Naive thymus-derived CD4-positive, alpha-beta T cell (primary cell): ENCODE measurements at regions not wholly inside any gene's neighbourhood (a gene's known extent, or its start where the extent isn't known, plus 50 kb on each side); places are given as distances from the start of the nearest gene placed in this dataset.
"Not testable (repeated sequence)": the region's sequence is repeated elsewhere in the genome, so short reads cannot be mapped to it uniquely, and the experiment has no call there.

Experiments
- ATAC-seq: fragments of 150-1000 bp; cut with Tn5 transposase; 2 replicates; pipeline ENCODE4 v1.10.0; 2021; ENCODE audit warnings: mild to moderate bottlenecking, moderate library complexity
- CTCF ChIA-PET: fragments of 350-600 bp; sonication (Branson Sonifier 250); formaldehyde crosslinking; loops from one replicate; lab custom pipeline; 2021; ENCODE audit warnings: antibody characterized with exemption; lab: Charles Lee
- POLR2A ChIA-PET: fragments of 350-600 bp; sonication (Branson Sonifier 250); formaldehyde crosslinking; loops from one replicate; lab custom pipeline; 2021; ENCODE audit warnings: antibody characterized with exemption, inconsistent platforms; lab: Charles Lee
- DNase-seq, 9 donors: peaks; one replicate each; pipeline versions ENCODE4 v3.0.0 to v3.0.0-alpha.2; 2020 to 2022; ENCODE audit warnings: mixed read lengths in 1 of 9
- H3K27ac ChIP-seq: one replicate; pipeline ENCODE4 v1.7.0; 2013; ENCODE audit warnings: mild to moderate bottlenecking, low read depth, low read length, moderate library complexity
- H3K27me3 ChIP-seq, 2 donors: one replicate each; pipeline ENCODE4 v1.7.0; 2013; ENCODE audit warnings: low read length in 2 of 2, mild to moderate bottlenecking in 2 of 2, moderate library complexity in 2 of 2; ENCODE audit not compliant: control insufficient read depth in 2 of 2, insufficient read depth in 2 of 2
- H3K36me3 ChIP-seq, 3 experiments: 1 replicate in 2 of 3; 2 replicates in 1 of 3; pipeline ENCODE4 v1.7.0; 2013; ENCODE audit warnings: low read length in 3 of 3, mild to moderate bottlenecking in 3 of 3, moderate library complexity in 1 of 3; ENCODE audit not compliant: insufficient read depth in 3 of 3, control insufficient read depth in 2 of 3
- H3K4me1 ChIP-seq, 2 donors: one replicate each; pipeline ENCODE4 v1.7.0; 2013; ENCODE audit warnings: low read length in 2 of 2, mild to moderate bottlenecking in 2 of 2, moderate library complexity in 1 of 2; ENCODE audit not compliant: control insufficient read depth in 2 of 2, insufficient read depth in 2 of 2
- H3K4me3 ChIP-seq: 2 replicates; pipeline ENCODE4 v1.7.0; 2013; ENCODE audit warnings: mild to moderate bottlenecking, low read length
- H3K9me3 ChIP-seq, 3 experiments: 1 replicate in 2 of 3; 2 replicates in 1 of 3; pipeline ENCODE4 v1.7.0; 2013; ENCODE audit warnings: low read length in 3 of 3; ENCODE audit not compliant: control insufficient read depth in 2 of 3
- H3K27ac Mint-ChIP-seq, 9 donors: one replicate each; pipeline ENCODE4 v1.8.0; 2020 to 2022; ENCODE audit warnings: mixed read lengths in 9 of 9, mild to moderate bottlenecking in 8 of 9, moderate library complexity in 5 of 9, inconsistent platforms in 2 of 9
- H3K27me3 Mint-ChIP-seq, 5 donors: one replicate each; pipeline ENCODE4 v1.8.0; 2021 to 2022; ENCODE audit warnings: mixed read lengths in 5 of 5, mild to moderate bottlenecking in 1 of 5
- H3K36me3 Mint-ChIP-seq, 5 donors: one replicate each; pipeline ENCODE4 v1.8.0; 2020 to 2022; ENCODE audit warnings: mixed read lengths in 5 of 5, mild to moderate bottlenecking in 3 of 5, inconsistent platforms in 1 of 5
- H3K4me1 Mint-ChIP-seq, 7 donors: one replicate each; pipeline ENCODE4 v1.8.0; 2020 to 2022; ENCODE audit warnings: mixed read lengths in 7 of 7, mild to moderate bottlenecking in 3 of 7, inconsistent platforms in 1 of 7
- H3K4me3 Mint-ChIP-seq, 10 donors: one replicate each; pipeline ENCODE4 v1.8.0; 2020 to 2022; ENCODE audit warnings: mild to moderate bottlenecking in 10 of 10, mixed read lengths in 10 of 10, moderate library complexity in 6 of 10, inconsistent platforms in 2 of 10
- H3K9me3 Mint-ChIP-seq, 11 donors: one replicate each; pipeline ENCODE4 v1.8.0; 2020 to 2022; ENCODE audit warnings: mixed read lengths in 11 of 11, mild to moderate bottlenecking in 4 of 11, inconsistent platforms in 1 of 11, moderate library complexity in 1 of 11
- intact Hi-C, 2 donors: fragments of 100-400 bp; cut with micrococcal nuclease; formaldehyde crosslinking; loops; one replicate each; pipeline ENCODE4 v1.15.1; 2023

DNA sequence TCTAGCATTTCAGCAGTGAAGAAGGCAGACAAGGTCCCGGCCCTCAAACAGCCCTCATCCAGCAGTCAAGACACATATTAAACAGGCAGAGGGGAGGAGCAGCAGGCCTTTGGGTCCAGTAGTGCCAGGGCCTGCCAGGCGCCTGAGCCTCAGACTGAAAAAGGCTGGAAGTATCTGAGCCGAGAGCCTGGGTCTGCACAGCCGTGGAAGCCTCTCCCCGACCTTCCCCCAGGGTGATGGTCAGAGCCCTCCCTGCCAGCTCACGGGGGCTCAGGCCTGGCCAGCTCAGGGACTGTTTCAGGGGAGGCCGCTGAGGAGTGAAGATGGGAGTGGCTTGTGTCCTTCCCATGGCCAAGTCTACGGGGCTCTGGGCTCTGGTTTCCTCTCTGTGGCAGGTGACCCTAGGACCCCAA lies 565.2 kb downstream of the PTPRU start:
- Mint-ChIP-seq H3K27ac (no peak overlapping the region), H3K4me1 (no peaks in the 10 kb centered on the region), H3K36me3 (no peaks in the 10 kb centered on the region), H3K9me3 (peaks cover 0 to 5% (median 0%) of the 10 kb centered on the region in 11 donors), H3K27me3 (peaks cover 0 to 17% (median 5%) of the 10 kb centered on the region in 5 donors), H3K4me3 (no peak overlapping the region)
- no peaks in the 10 kb centered on the region for H3K4me1 ChIP-seq
- ChIA-PET POLR2A (no interaction called here), CTCF (no interaction called here)
- no peaks in the 10 kb centered on the region for H3K9me3 ChIP-seq
- ATAC-seq (no peak), DNase-seq (no peak)
- no peak overlapping the region for H3K27ac ChIP-seq
- intact Hi-C loops, result no loop called here
- no peaks in the 10 kb centered on the region for H3K36me3 ChIP-seq
- H3K27me3 ChIP-seq, result no peaks in the 10 kb centered on the region
- no peak overlapping the region for H3K4me3 ChIP-seq

DNA sequence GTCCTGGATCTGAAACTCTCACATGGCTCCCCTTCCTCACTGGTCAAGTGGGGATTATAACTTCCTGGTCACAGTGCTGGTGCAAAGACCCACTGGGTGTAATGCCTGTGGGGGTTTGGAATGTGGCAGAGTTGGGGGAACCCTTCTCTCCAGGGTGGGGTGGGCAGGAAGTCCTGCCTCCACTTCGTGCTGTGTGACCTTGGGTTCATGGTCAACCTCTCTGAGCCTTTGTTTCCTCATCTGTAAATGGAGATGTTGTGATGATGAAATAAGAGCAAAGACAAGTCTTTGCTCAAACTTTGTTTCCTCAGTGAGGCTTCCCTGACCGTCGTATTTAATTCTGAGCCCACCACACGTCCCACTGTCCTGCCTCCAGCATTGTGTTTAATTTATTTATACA lies 564.7 kb downstream of the PTPRU start:
- Histone ChIP-seq H3K27me3 (no peaks in the 10 kb centered on the region), H3K9me3 (no peaks in the 10 kb centered on the region), H3K4me1 (no peaks in the 10 kb centered on the region), H3K27ac (no peak overlapping the region), H3K36me3 (no peaks in the 10 kb centered on the region), H3K4me3 (no peak overlapping the region)
- Mint-ChIP-seq H3K27ac (no peak overlapping the region), H3K27me3 (peaks cover 0 to 17% (median 5%) of the 10 kb centered on the region in 5 donors), H3K4me1 (no peaks in the 10 kb centered on the region), H3K36me3 (no peaks in the 10 kb centered on the region), H3K9me3 (peaks cover 0 to 5% (median 0%) of the 10 kb centered on the region in 11 donors), H3K4me3 (no peak overlapping the region)
- CTCF ChIA-PET, result no interaction called here
- ATAC-seq, result no peak
- DNase-seq, result no peak
- POLR2A ChIA-PET, result no interaction called here
- intact Hi-C loops, result no loop called here

DNA sequence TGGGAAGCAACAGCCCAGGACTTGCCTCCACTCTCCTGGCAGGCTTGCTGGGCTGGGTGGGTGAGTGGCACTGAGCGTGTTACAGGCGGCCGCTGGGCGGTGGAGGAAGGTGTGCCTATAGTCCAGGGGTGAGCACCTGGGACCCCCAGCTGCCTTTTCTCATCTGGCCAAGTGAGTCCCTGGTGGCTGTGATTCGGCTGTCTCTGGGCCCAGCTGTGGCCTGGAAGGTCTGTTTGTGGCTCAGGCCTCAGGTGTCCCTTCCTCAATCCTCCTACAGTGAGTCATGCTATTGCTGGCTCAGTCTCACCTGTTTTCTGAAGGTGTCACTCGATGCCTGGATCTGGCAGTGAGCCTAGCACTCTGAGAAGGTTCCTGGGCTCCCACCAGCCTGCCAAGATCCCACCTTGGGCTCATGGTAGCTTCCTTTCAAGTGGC lies 564.2 kb downstream of the PTPRU start:
- Histone ChIP-seq H3K9me3 (no peaks in the 10 kb centered on the region), H3K4me1 (no peaks in the 10 kb centered on the region), H3K27me3 (no peaks in the 10 kb centered on the region), H3K36me3 (no peaks in the 10 kb centered on the region), H3K27ac (no peak overlapping the region), H3K4me3 (no peak overlapping the region)
- no peaks in the 10 kb centered on the region for H3K4me1 Mint-ChIP-seq
- intact Hi-C loops, result no loop called here
- ChIA-PET POLR2A (no interaction called here), CTCF (no interaction called here)
- H3K27ac Mint-ChIP-seq, result no peak overlapping the region
- H3K27me3 Mint-ChIP-seq, result peaks cover 0 to 17% (median 5%) of the 10 kb centered on the region in 5 donors
- no peak overlapping the region for H3K4me3 Mint-ChIP-seq
- peaks cover 0 to 8% (median 1%) of the 10 kb centered on the region in 11 donors for H3K9me3 Mint-ChIP-seq
- DNase-seq, result no peak
- H3K36me3 Mint-ChIP-seq, result peaks cover 0 to 2% (median 1%) of the 10 kb centered on the region in 5 donors
- no peak for ATAC-seq

DNA sequence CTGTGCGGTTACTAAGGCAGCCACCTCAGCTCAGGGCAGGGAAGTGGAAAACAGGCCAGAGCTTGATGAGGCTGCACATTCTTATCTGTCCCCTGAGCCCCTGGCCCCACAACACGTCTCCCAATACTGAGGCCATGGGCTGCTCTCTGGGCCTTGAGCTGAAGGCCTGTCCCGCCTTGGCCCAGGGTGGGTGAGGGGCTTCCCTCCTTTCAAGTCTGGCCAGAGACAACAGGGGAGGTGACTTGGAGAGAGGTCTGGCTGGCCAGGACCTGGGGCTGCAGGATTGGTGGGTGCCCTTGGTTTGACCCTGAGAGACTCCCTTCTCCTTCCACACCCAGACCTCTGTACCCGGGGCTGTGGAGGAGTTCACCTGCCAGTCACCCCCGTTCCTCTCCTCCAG lies 563.8 kb downstream of the PTPRU start:
- Histone ChIP-seq H3K36me3 (no peaks in the 10 kb centered on the region), H3K27me3 (no peaks in the 10 kb centered on the region), H3K27ac (no peak overlapping the region), H3K4me3 (no peak overlapping the region), H3K9me3 (no peaks in the 10 kb centered on the region), H3K4me1 (no peaks in the 10 kb centered on the region)
- ATAC-seq (no peak), DNase-seq (no peak)
- Mint-ChIP-seq H3K27me3 (peaks cover 0 to 17% (median 5%) of the 10 kb centered on the region in 5 donors), H3K4me3 (no peak overlapping the region), H3K9me3 (peaks cover 0 to 10% (median 2%) of the 10 kb centered on the region in 11 donors), H3K4me1 (no peaks in the 10 kb centered on the region), H3K27ac (no peak overlapping the region), H3K36me3 (peaks cover 0 to 5% (median 3%) of the 10 kb centered on the region in 5 donors)
- intact Hi-C loops, result no loop called here
- POLR2A ChIA-PET, result no interaction called here
- CTCF ChIA-PET, result no interaction called here

DNA sequence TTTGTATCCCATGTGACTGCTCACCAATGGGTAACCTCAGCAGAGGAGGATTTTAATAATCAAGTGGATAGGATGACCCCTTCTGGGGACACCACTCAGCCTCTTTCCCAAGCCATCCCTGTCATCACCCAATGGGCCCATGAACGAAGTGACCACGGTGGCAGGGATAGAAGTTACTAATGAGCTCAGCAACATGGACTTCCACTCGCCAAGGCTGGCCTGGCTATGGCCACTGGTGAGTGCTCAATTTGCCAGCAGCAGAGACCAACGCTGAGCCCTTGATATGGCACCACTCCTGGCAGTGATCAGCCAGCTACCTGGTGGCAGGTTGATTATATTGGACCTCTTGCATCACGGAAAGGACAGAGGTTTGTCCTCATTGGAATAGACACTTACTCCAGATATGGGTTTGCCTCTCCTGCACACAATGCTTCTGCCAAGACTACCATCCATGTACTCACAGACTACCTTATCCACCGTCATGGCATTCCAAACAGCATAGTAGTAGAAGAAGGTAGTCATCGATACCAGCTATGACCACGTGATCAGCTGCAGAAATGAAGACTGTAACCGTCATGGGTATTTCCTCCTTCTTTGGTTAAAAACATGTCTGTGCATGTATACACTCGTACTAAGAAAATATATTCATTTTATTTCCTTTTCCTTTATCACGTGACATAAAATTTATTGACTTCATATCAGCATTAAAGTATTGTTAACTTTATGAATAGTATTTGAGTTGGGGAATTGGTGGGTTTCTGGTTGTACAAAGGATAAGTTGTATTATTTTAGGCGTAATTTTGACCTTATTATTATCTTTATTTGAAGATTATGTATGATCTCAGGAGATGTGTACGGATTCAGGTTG lies 562.6 kb downstream of the PTPRU start:
- Mint-ChIP-seq H3K4me1 (no peaks in the 10 kb centered on the region), H3K36me3 (peaks cover 0 to 5% (median 3%) of the 10 kb centered on the region in 5 donors), H3K27me3 (peaks cover 0 to 20% (median 5%) of the 10 kb centered on the region in 5 donors), H3K27ac (no peak overlapping the region), H3K9me3 (peaks cover 0 to 14% (median 6%) of the 10 kb centered on the region in 11 donors), H3K4me3 (no peak overlapping the region)
- Histone ChIP-seq H3K36me3 (no peaks in the 10 kb centered on the region), H3K27ac (no peak overlapping the region), H3K9me3 (no peaks in the 10 kb centered on the region), H3K4me1 (no peaks in the 10 kb centered on the region), H3K27me3 (no peaks in the 10 kb centered on the region), H3K4me3 (no peak overlapping the region)
- DNase-seq (no peak), ATAC-seq (no peak)
- intact Hi-C loops, result no loop called here
- ChIA-PET POLR2A (no interaction called here), CTCF (interaction anchor here (0.7 kb wide), 1 partner anchor 49 kb away, joined by 3 read pairs; no protein-coding TSS in a partner anchor)

DNA sequence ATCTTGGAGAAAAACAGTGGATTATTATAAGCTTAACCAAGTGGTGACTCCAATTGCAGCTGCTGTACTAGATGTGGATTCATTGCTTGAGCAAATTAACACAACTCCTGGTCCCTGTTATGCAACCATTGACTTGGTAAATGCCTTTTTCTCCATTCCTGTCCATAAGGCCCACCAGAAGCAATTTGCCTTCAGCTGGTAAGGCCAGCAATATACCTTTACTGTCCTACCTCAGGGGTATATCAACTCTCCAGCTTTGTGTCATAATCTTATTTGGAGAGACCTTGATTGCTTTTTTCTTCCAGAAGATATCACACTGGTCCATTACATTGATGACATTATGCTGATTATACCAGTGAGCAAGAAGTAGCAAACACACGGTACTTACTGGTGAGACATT lies 560.8 kb downstream of the PTPRU start:
- H3K36me3 ChIP-seq, H3K36me3 Mint-ChIP-seq, H3K4me1 ChIP-seq, H3K27me3 ChIP-seq, H3K4me3 ChIP-seq, H3K27ac ChIP-seq, POLR2A ChIA-PET, CTCF ChIA-PET, ATAC-seq, H3K4me3 Mint-ChIP-seq, DNase-seq, H3K4me1 Mint-ChIP-seq, H3K9me3 ChIP-seq, intact Hi-C loops, H3K27ac Mint-ChIP-seq: not testable (repeated sequence)
- Mint-ChIP-seq H3K27me3 (peaks cover 0 to 20% (median 6%) of the 10 kb centered on the region in 5 donors), H3K9me3 (peaks cover 0 to 14% (median 6%) of the 10 kb centered on the region in 11 donors)

DNA sequence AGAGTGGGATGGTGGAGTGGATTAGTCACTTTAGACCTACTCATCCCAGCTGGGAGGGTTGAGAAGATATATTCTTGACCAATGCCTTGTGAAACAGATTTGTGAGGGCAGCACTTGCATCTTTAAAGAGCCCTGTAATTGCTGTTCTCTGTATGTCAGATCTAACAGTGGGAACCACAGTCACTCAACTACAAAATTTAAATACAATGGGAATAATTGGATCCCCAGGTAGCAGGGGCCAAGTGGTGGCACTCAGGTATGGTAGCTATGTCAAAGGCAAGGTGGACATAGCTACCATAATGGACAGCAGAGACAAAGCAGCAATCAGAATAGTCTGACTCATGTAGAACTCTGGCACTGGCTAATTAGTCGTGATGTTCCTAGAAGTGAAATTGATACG lies 559.6 kb downstream of the PTPRU start:
- intact Hi-C loops, H3K4me3 Mint-ChIP-seq, H3K27ac Mint-ChIP-seq, H3K36me3 ChIP-seq, ATAC-seq, H3K27ac ChIP-seq, H3K36me3 Mint-ChIP-seq, POLR2A ChIA-PET, CTCF ChIA-PET, H3K27me3 ChIP-seq, H3K4me1 Mint-ChIP-seq, H3K9me3 ChIP-seq, H3K4me1 ChIP-seq, H3K4me3 ChIP-seq, DNase-seq: not testable (repeated sequence)
- peaks cover 0 to 18% (median 6%) of the 10 kb centered on the region in 5 donors for H3K27me3 Mint-ChIP-seq
- peaks cover 0 to 14% (median 6%) of the 10 kb centered on the region in 11 donors for H3K9me3 Mint-ChIP-seq
